HEK293 (cell line): ENCODE measurements at regions not wholly inside any gene's neighbourhood (a gene's known extent, or its start where the extent isn't known, plus 50 kb on each side); places are given as distances from the start of the nearest gene placed in this dataset.

Source experiments
- CTCF ChIA-PET: fragments of 350-600 bp; formaldehyde crosslinking; extraction: SDS; loops from one replicate; lab custom pipeline; 2021; ENCODE audit warnings: antibody characterized with exemption; lab: Yijun Ruan, JAX
- POLR2A ChIA-PET: fragments of 300-600 bp; formaldehyde crosslinking; extraction: SDS; loops from one replicate; lab custom pipeline; 2020; ENCODE audit warnings: antibody characterized with exemption, inconsistent platforms; lab: Yijun Ruan, JAX
- H3K27ac ChIP-seq: fragments of 200-500 bp; sonication (Bioruptor generic); 2 replicates; pipeline ENCODE4 v1.5.1; 2014; ENCODE audit warnings: low read depth, low read length, control low read depth, inconsistent platforms; ENCODE audit errors: extremely low read depth
- H3K36me3 ChIP-seq, 2 experiments: fragments of 200-500 bp in 1 of 2; sonication (Bioruptor generic) in 1 of 2; 1 replicate in 1 of 2; 2 replicates in 1 of 2; pipeline ENCODE4 v1.5.1; 2014 to 2017; ENCODE audit warnings: inconsistent platforms in 2 of 2, low read length in 2 of 2; ENCODE audit not compliant: control insufficient read depth in 2 of 2, insufficient read depth in 1 of 2
- H3K4me1 ChIP-seq: fragments of 200-500 bp; sonication (Bioruptor generic); 2 replicates; pipeline ENCODE4 v1.5.1; 2014; ENCODE audit warnings: mild to moderate bottlenecking, low read length, inconsistent platforms; ENCODE audit not compliant: control insufficient read depth, insufficient read depth
- H3K4me3 ChIP-seq: 2 replicates; pipeline ENCODE4 v1.5.1; 2011; ENCODE audit warnings: low read depth, mild to moderate bottlenecking, control low read depth, low read length, moderate library complexity
- H3K9me3 ChIP-seq: fragments of 200-500 bp; sonication (Bioruptor generic); 2 replicates; pipeline ENCODE4 v1.5.1; 2014; ENCODE audit warnings: low read depth, low read length, inconsistent platforms; ENCODE audit not compliant: control insufficient read depth, insufficient read depth
- GLI2 ChIP-seq: fragments of 450-650 bp; formaldehyde crosslinking; IDR thresholded peaks from 2 replicates; pipeline ENCODE4; 2017; ENCODE audit warnings: missing biosample characterization, missing genetic modification characterization, low read depth, borderline replicate concordance
- GLI4 ChIP-seq: fragments of 450-650 bp; formaldehyde crosslinking; IDR thresholded peaks from 2 replicates; pipeline ENCODE4 v1.5.1; 2016; ENCODE audit warnings: missing biosample characterization, missing genetic modification characterization
- REPIN1 ChIP-seq: fragments of 450-650 bp; formaldehyde crosslinking; IDR thresholded peaks from 2 replicates; pipeline ENCODE4 v1.5.1; 2017; ENCODE audit warnings: missing biosample characterization, missing genetic modification characterization, low read depth
- SP2 ChIP-seq: fragments of 450-650 bp; formaldehyde crosslinking; IDR thresholded peaks from 2 replicates; pipeline ENCODE4 v1.5.1; 2016; ENCODE audit warnings: missing biosample characterization, missing genetic modification characterization
- ZBTB21 ChIP-seq: fragments of 450-650 bp; formaldehyde crosslinking; IDR thresholded peaks from 2 replicates; pipeline ENCODE4 v1.5.1; 2017; ENCODE audit warnings: missing biosample characterization, missing genetic modification characterization
- ZBTB48 ChIP-seq: fragments of 450-650 bp; formaldehyde crosslinking; IDR thresholded peaks from 2 replicates; pipeline ENCODE4 v1.5.1; 2016; ENCODE audit warnings: missing biosample characterization, missing genetic modification characterization
- ZNF121 ChIP-seq: fragments of 450-650 bp; formaldehyde crosslinking; IDR thresholded peaks from 2 replicates; pipeline ENCODE4 v1.5.1; 2016; ENCODE audit warnings: missing biosample characterization, missing genetic modification characterization
- ZNF138 ChIP-seq: fragments of 450-650 bp; formaldehyde crosslinking; IDR thresholded peaks from 2 replicates; pipeline ENCODE4 v1.5.1; 2016; ENCODE audit warnings: missing biosample characterization, missing genetic modification characterization, borderline replicate concordance
- ZNF169 ChIP-seq: fragments of 450-650 bp; formaldehyde crosslinking; IDR thresholded peaks from 2 replicates; pipeline ENCODE4 v1.5.1; 2016; ENCODE audit warnings: missing biosample characterization, missing genetic modification characterization
- ZNF202 ChIP-seq: fragments of 450-650 bp; formaldehyde crosslinking; IDR thresholded peaks from 2 replicates; pipeline ENCODE4 v1.5.1; 2016; ENCODE audit warnings: missing biosample characterization, missing genetic modification characterization, borderline replicate concordance
- ZNF239 ChIP-seq: fragments of 450-650 bp; formaldehyde crosslinking; IDR thresholded peaks from 2 replicates; pipeline ENCODE4 v1.5.1; 2016; ENCODE audit warnings: missing biosample characterization, missing genetic modification characterization
- ZNF266 ChIP-seq: fragments of 450-650 bp; formaldehyde crosslinking; IDR thresholded peaks from 2 replicates; pipeline ENCODE4 v1.5.1; 2016; ENCODE audit warnings: missing biosample characterization, missing genetic modification characterization, low read depth
- ZNF335 ChIP-seq: fragments of 450-650 bp; formaldehyde crosslinking; conservative IDR thresholded peaks from 2 replicates; pipeline ENCODE4 v1.5.1; 2016; ENCODE audit warnings: missing biosample characterization, missing genetic modification characterization
- ZNF37A ChIP-seq: fragments of 450-650 bp; IDR thresholded peaks from 2 replicates; pipeline ENCODE4 v1.5.1; 2018; ENCODE audit warnings: missing biosample characterization, missing genetic modification characterization
- ZNF391 ChIP-seq: fragments of 450-650 bp; formaldehyde crosslinking; IDR thresholded peaks from 2 replicates; pipeline ENCODE4 v1.5.1; 2016; ENCODE audit warnings: low read depth, missing biosample characterization, missing genetic modification characterization, borderline replicate concordance
- ZNF416 ChIP-seq: fragments of 450-650 bp; formaldehyde crosslinking; IDR thresholded peaks from 2 replicates; pipeline ENCODE4 v1.5.1; 2016; ENCODE audit warnings: missing biosample characterization, missing genetic modification characterization
- ZNF433 ChIP-seq: fragments of 450-650 bp; formaldehyde crosslinking; IDR thresholded peaks from 2 replicates; pipeline ENCODE4 v1.5.1; 2016; ENCODE audit warnings: missing biosample characterization, missing genetic modification characterization, low read depth
- ZNF473 ChIP-seq: fragments of 450-650 bp; formaldehyde crosslinking; IDR thresholded peaks from 2 replicates; pipeline ENCODE4 v1.5.1; 2017; ENCODE audit warnings: missing biosample characterization, missing genetic modification characterization
- ZNF529 ChIP-seq: fragments of 450-650 bp; formaldehyde crosslinking; IDR thresholded peaks from 2 replicates; pipeline ENCODE4 v1.5.1; 2017; ENCODE audit warnings: missing genetic modification characterization, missing biosample characterization; ENCODE audit not compliant: insufficient replicate concordance
- ZNF555 ChIP-seq: fragments of 450-650 bp; formaldehyde crosslinking; conservative IDR thresholded peaks from 2 replicates; pipeline ENCODE4 v1.5.1; 2017; ENCODE audit warnings: missing biosample characterization, mild to moderate bottlenecking, missing genetic modification characterization, inconsistent platforms
- ZNF571 ChIP-seq: fragments of 450-650 bp; formaldehyde crosslinking; IDR thresholded peaks from 2 replicates; pipeline ENCODE4 v1.5.0; 2017; ENCODE audit warnings: missing biosample characterization, missing genetic modification characterization
- ZNF610 ChIP-seq: fragments of 450-650 bp; formaldehyde crosslinking; IDR thresholded peaks from 2 replicates; pipeline ENCODE4 v1.5.1; 2016; ENCODE audit warnings: missing biosample characterization, missing genetic modification characterization, borderline replicate concordance
- ZNF677 ChIP-seq: fragments of 450-650 bp; IDR thresholded peaks from 2 replicates; pipeline ENCODE4 v1.5.0; 2018; ENCODE audit warnings: missing biosample characterization, mild to moderate bottlenecking, missing genetic modification characterization, moderate library complexity
- TF ChIP-seq, protein P1 (sequence below): fragments of 450-650 bp; formaldehyde crosslinking; optimal IDR thresholded peaks from 2 replicates; pipeline ENCODE3; 2016; ENCODE audit warnings: missing biosample characterization, mild to moderate bottlenecking, missing genetic modification characterization
- TF ChIP-seq, protein P2 (sequence below): fragments of 450-650 bp; formaldehyde crosslinking; IDR thresholded peaks from 2 replicates; pipeline ENCODE4 v1.5.1; 2016; ENCODE audit warnings: missing biosample characterization, missing genetic modification characterization
- TF ChIP-seq, protein P3 (sequence below): fragments of 450-650 bp; formaldehyde crosslinking; IDR thresholded peaks from 2 replicates; pipeline ENCODE4 v1.5.1; 2016; ENCODE audit warnings: missing biosample characterization, missing genetic modification characterization
- TF ChIP-seq, protein P4 (sequence below): fragments of 450-650 bp; formaldehyde crosslinking; IDR thresholded peaks from 2 replicates; pipeline ENCODE4 v1.5.1; 2016; ENCODE audit warnings: missing biosample characterization, missing genetic modification characterization
- TF ChIP-seq, protein P5 (sequence below): fragments of 450-650 bp; formaldehyde crosslinking; IDR thresholded peaks from 2 replicates; pipeline ENCODE4 v1.5.1; 2016; ENCODE audit warnings: missing biosample characterization, missing genetic modification characterization

DNA sequence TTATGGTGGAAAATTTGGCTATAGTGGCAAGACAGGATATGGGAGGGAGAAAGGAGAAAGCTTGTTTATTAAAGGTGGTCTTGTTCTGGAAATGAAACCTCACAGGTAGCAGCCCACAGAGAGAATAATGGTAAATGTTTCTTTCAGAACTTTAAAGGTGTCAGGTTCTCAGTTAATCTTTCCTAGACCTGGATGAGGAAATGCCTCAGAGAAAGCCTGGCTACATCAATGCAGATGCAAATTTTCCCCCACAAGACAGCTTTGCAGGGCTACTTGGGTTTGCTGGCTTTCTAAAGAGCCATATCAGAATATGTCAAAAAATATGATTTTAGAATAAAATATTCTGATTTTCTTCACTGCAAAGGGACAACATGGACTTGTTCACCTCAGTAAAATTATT is 715.0 kb downstream of the FAM133A start:
- CTCF ChIA-PET: no interaction called here
- TF ChIP-seq, protein P1, sequence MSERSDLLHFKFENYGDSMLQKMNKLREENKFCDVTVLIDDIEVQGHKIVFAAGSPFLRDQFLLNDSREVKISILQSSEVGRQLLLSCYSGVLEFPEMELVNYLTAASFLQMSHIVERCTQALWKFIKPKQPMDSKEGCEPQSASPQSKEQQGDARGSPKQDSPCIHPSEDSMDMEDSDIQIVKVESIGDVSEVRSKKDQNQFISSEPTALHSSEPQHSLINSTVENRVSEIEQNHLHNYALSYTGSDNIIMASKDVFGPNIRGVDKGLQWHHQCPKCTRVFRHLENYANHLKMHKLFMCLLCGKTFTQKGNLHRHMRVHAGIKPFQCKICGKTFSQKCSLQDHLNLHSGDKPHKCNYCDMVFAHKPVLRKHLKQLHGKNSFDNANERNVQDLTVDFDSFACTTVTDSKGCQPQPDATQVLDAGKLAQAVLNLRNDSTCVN (tag by site-specific recombination): no peak
- no peak for TF ChIP-seq ZNF433
- TF ChIP-seq, protein P2, sequence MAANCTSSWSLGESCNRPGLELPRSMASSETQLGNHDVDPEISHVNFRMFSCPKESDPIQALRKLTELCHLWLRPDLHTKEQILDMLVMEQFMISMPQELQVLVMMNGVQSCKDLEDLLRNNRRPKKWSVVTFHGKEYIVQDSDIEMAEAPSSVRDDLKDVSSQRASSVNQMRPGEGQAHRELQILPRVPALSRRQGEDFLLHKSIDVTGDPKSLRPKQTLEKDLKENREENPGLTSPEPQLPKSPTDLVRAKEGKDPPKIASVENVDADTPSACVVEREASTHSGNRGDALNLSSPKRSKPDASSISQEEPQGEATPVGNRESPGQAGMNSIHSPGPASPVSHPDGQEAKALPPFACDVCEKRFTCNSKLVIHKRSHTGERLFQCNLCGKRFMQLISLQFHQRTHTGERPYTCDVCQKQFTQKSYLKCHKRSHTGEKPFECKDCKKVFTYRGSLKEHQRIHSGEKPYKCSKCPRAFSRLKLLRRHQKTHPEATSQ (tag by site-specific recombination): no peak
- TF ChIP-seq, protein P3, sequence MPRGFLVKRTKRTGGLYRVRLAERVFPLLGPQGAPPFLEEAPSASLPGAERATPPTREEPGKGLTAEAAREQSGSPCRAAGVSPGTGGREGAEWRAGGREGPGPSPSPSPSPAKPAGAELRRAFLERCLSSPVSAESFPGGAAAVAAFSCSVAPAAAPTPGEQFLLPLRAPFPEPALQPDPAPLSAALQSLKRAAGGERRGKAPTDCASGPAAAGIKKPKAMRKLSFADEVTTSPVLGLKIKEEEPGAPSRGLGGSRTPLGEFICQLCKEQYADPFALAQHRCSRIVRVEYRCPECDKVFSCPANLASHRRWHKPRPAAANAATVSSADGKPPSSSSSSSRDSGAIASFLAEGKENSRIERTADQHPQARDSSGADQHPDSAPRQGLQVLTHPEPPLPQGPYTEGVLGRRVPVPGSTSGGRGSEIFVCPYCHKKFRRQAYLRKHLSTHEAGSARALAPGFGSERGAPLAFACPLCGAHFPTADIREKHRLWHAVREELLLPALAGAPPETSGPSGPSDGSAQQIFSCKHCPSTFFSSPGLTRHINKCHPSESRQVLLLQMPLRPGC: no peak
- no peak for TF ChIP-seq ZNF239 (tag by site-specific recombination)
- no peak for TF ChIP-seq ZNF202
- TF ChIP-seq ZNF266 (tag by site-specific recombination): no peak
- no peak for TF ChIP-seq ZNF37A (tag by site-specific recombination)
- TF ChIP-seq, protein P4, sequence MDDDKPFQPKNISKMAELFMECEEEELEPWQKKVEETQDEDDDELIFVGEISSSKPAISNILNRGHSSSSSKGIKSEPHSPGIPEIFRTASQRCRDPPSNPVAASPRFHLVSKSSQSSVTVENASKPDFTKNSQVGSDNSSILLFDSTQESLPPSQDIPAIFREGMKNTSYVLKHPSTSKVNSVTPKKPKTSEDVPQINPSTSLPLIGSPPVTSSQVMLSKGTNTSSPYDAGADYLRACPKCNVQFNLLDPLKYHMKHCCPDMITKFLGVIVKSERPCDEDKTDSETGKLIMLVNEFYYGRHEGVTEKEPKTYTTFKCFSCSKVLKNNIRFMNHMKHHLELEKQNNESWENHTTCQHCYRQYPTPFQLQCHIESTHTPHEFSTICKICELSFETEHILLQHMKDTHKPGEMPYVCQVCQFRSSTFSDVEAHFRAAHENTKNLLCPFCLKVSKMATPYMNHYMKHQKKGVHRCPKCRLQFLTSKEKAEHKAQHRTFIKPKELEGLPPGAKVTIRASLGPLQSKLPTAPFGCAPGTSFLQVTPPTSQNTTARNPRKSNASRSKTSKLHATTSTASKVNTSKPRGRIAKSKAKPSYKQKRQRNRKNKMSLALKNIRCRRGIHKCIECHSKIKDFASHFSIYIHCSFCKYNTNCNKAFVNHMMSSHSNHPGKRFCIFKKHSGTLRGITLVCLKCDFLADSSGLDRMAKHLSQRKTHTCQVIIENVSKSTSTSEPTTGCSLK (tag by site-specific recombination): no peak
- TF ChIP-seq ZNF121: no peak
- TF ChIP-seq REPIN1: no peak
- TF ChIP-seq ZNF529 (tag by site-specific recombination): no peak
- TF ChIP-seq ZBTB48 (tag by site-specific recombination): no peak
- TF ChIP-seq ZBTB21: no peak
- TF ChIP-seq ZNF473: no peak
- TF ChIP-seq ZNF169 (tag by site-specific recombination): no peak
- TF ChIP-seq SP2: no peak
- TF ChIP-seq, protein P5, sequence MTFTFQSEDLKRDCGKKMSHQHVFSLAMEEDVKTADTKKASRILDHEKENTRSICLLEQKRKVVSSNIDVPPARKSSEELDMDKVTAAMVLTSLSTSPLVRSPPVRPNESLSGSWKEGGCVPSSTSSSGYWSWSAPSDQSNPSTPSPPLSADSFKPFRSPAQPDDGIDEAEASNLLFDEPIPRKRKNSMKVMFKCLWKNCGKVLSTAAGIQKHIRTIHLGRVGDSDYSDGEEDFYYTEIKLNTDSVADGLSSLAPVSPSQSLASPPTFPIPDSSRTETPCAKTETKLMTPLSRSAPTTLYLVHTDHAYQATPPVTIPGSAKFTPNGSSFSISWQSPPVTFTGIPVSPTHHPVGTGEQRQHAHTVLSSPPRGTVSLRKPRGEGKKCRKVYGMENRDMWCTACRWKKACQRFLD (tag by site-specific recombination): no peak
- no peak for TF ChIP-seq GLI4 (tag by site-specific recombination)
- TF ChIP-seq ZNF677 (tag by site-specific recombination): no peak
- Histone ChIP-seq H3K4me1 (no peaks in the 10 kb centered on the region), H3K9me3 (peaks cover 2% of the 10 kb centered on the region; the same call in 1 of the 2 replicates), H3K27ac (no peak overlapping the region), H3K36me3 (no peaks in the 10 kb centered on the region), H3K4me3 (no peak overlapping the region)
- POLR2A ChIA-PET: no interaction called here

DNA sequence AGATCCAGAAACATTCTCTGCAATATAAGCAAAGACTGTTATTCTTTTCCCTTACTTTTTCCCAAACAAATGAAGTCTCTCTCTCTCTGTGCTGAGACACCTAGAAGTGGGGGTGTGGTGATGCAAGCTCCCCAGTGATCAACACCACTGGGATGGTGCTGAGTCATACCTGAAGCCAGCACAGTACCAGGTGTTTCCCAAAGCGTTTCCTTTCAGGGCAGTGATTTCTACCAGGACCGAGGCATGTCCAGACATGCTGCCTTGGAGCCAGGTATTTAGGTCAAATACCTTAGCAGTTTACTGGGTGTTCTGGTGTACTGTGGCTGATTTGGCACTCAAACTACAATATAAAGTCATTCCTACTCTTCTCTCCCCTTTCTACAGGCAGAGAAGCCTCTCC is 726.5 kb downstream of the FAM133A start:
- CTCF ChIA-PET: no interaction called here
- H3K4me3 ChIP-seq: no peak overlapping the region
- no peak overlapping the region for H3K27ac ChIP-seq
- POLR2A ChIA-PET: no interaction called here
- no peaks in the 10 kb centered on the region for H3K9me3 ChIP-seq
- H3K36me3 ChIP-seq: no peaks in the 10 kb centered on the region
- no peaks in the 10 kb centered on the region for H3K4me1 ChIP-seq
- TF ChIP-seq ZNF555 (tag by site-specific recombination) (no peak), ZNF391 (tag by site-specific recombination) (no peak), ZNF571 (tag by site-specific recombination) (no peak), ZNF416 (no peak), ZNF610 (tag by site-specific recombination) (no peak), GLI2 (tag by site-specific recombination) (no peak), ZNF335 (no peak), ZNF138 (tag by site-specific recombination) (no peak)
